Upper lobe of left lung (tissue), 6 donors: ENCODE measurements at regions not wholly inside any gene's neighbourhood (a gene's known extent, or its start where the extent isn't known, plus 50 kb on each side); places are given as distances from the start of the nearest gene placed in this dataset.
"Not testable (repeated sequence)": the region's sequence is repeated elsewhere in the genome, so short reads cannot be mapped to it uniquely, and the experiment has no call there.

Experiments used
- ATAC-seq, 2 donors: fragments of 200-7000 bp; cut with Tn5 transposase; one replicate each; pipeline ENCODE4 v1.9.1; 2022; ENCODE audit warnings: mild to moderate bottlenecking in 2 of 2, moderate library complexity in 2 of 2; ENCODE audit not compliant: low FRiP score in 2 of 2
- DNase-seq, 2 donors: peaks; one replicate each; pipeline ENCODE4 v3.0.0-alpha.2; 2019 to 2020
- H3K27ac ChIP-seq, 4 donors: fragments of 200-600 bp; sonication (generic); one replicate each; pipeline ENCODE4 v1.5.1; 2016 to 2019
- H3K27me3 ChIP-seq, 4 donors: fragments of 200-600 bp; sonication (generic); one replicate each; pipeline ENCODE4 v1.5.1; 2017 to 2019
- H3K36me3 ChIP-seq, 4 donors: fragments of 200-600 bp; sonication (generic); one replicate each; pipeline ENCODE4 v1.5.1; 2016 to 2019
- H3K4me1 ChIP-seq, 4 donors: fragments of 200-600 bp; sonication (generic); one replicate each; pipeline ENCODE4 v1.5.1; 2018 to 2019
- H3K4me3 ChIP-seq, 4 donors: fragments of 200-600 bp; sonication (generic); one replicate each; pipeline ENCODE4 v1.5.1; 2017 to 2019; ENCODE audit warnings: mild to moderate bottlenecking in 2 of 4, moderate library complexity in 1 of 4
- H3K9me3 ChIP-seq, 4 donors: fragments of 200-600 bp; sonication (generic); one replicate each; pipeline ENCODE4 v1.5.1; 2018 to 2019
- EP300 ChIP-seq, 4 donors: sonication (generic); formaldehyde crosslinking; IDR thresholded peaks; one replicate each; pipeline ENCODE4 v1.5.1; 2017; ENCODE audit warnings: antibody characterized with exemption in 4 of 4, control low read depth in 2 of 4
- POLR2A ChIP-seq, 4 donors: fragments of 450-650 bp; IDR thresholded peaks; one replicate each; pipeline ENCODE4 v1.5.1; 2016 to 2017; ENCODE audit warnings: antibody characterized with exemption in 4 of 4, mild to moderate bottlenecking in 2 of 4
- POLR2AphosphoS5 ChIP-seq, 2 donors: sonication (generic); formaldehyde crosslinking; IDR thresholded peaks; one replicate each; pipeline ENCODE4 v1.5.1; 2017; ENCODE audit warnings: antibody characterized with exemption in 2 of 2
- WGBS, 2 donors: methylation state at CpG; one replicate each; pipeline ENCODE4 v1.1.5; 2017 to 2018; 5-methylcytosine and 5-hydroxymethylcytosine counted together
- TF ChIP-seq, protein P1 (sequence below), 6 experiments: fragments of 450-650 bp in 4 of 6; fragments of 200-600 bp in 2 of 6; sonication (generic) in 2 of 6; IDR thresholded peaks; one replicate each; pipeline ENCODE4 v1.5.1; 2016 to 2019; ENCODE audit warnings: antibody characterized with exemption in 6 of 6
- donor health status: DM: no; HTN: no; CAD: no; lungs with moderate emphysema.
- donor health status: DM: no; HTN: yes; CAD: no; lungs with severe emphysema.

GRCh38 chr17:22704674-22705073, 1012.4 kb downstream of the KCNJ18 start:
- H3K27ac ChIP-seq, result no peak overlapping the region
- no peak overlapping the region for H3K4me3 ChIP-seq
- WGBS, 2 donors, result 40 to 42% methylated on average over 4 of the region's 4 CpGs
- no peaks in the 10 kb centered on the region for H3K27me3 ChIP-seq
- ATAC-seq, result no peak
- no peak for DNase-seq
- TF ChIP-seq EP300 (IDR thresholded peaks at IDR 0.05), result no peak
- H3K9me3 ChIP-seq, result peaks cover 0 to 14% (median 0%) of the 10 kb centered on the region in 4 donors
- H3K4me1 ChIP-seq, result no peaks in the 10 kb centered on the region
- no peaks in the 10 kb centered on the region for H3K36me3 ChIP-seq

- Histone ChIP-seq H3K9me3 (peaks cover 0 to 14% (median 0%) of the 10 kb centered on the region in 4 donors), H3K36me3 (no peaks in the 10 kb centered on the region), H3K4me3 (no peak overlapping the region), H3K27ac (no peak overlapping the region), H3K27me3 (no peaks in the 10 kb centered on the region), H3K4me1 (no peaks in the 10 kb centered on the region)
- ATAC-seq (no peak), DNase-seq (no peak)
- WGBS, 2 donors, result 47 to 62% methylated on average over 2 of the region's 2 CpGs
- no peak for TF ChIP-seq POLR2AphosphoS5 (IDR thresholded peaks at IDR 0.05)
- TF ChIP-seq, protein P1, sequence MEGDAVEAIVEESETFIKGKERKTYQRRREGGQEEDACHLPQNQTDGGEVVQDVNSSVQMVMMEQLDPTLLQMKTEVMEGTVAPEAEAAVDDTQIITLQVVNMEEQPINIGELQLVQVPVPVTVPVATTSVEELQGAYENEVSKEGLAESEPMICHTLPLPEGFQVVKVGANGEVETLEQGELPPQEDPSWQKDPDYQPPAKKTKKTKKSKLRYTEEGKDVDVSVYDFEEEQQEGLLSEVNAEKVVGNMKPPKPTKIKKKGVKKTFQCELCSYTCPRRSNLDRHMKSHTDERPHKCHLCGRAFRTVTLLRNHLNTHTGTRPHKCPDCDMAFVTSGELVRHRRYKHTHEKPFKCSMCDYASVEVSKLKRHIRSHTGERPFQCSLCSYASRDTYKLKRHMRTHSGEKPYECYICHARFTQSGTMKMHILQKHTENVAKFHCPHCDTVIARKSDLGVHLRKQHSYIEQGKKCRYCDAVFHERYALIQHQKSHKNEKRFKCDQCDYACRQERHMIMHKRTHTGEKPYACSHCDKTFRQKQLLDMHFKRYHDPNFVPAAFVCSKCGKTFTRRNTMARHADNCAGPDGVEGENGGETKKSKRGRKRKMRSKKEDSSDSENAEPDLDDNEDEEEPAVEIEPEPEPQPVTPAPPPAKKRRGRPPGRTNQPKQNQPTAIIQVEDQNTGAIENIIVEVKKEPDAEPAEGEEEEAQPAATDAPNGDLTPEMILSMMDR (IDR thresholded peaks at IDR 0.05), result no peak
- TF ChIP-seq POLR2A (IDR thresholded peaks at IDR 0.05), result no peak
- TF ChIP-seq EP300 (IDR thresholded peaks at IDR 0.05), result no peak
These were observed 1015.3 kb downstream of the KCNJ18 start for GRCh38 chr17:22707626-22708025.

DNA sequence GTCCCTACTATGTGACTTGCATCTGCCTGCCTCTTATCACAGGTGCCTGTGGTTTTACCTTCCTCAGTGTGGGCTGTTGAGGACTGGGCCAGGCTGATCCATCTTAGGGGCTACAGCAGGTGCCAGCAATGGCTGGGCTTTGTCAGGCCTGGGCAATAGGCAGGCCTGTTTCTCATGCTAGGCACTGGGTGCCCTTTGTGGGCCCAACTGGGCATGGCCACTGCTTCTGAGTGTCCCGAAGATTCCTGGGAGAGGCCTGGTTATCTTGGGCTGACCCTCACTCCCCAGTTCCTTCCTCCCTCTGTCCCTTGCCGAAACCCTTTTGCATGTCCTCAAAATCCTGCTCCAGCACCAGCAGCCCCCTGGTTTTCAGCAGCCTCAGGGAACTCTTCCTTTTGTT, 1024.9 kb downstream of the KCNJ18 start:
- TF ChIP-seq, protein P1 (IDR thresholded peaks at IDR 0.05), result no peak
- no peak for TF ChIP-seq POLR2AphosphoS5 (IDR thresholded peaks at IDR 0.05)
- no peak for TF ChIP-seq POLR2A (IDR thresholded peaks at IDR 0.05)
- TF ChIP-seq EP300 (IDR thresholded peaks at IDR 0.05), result no peak
- WGBS, 2 donors, result 62 to 85% methylated on average over 2 of the region's 2 CpGs

DNA sequence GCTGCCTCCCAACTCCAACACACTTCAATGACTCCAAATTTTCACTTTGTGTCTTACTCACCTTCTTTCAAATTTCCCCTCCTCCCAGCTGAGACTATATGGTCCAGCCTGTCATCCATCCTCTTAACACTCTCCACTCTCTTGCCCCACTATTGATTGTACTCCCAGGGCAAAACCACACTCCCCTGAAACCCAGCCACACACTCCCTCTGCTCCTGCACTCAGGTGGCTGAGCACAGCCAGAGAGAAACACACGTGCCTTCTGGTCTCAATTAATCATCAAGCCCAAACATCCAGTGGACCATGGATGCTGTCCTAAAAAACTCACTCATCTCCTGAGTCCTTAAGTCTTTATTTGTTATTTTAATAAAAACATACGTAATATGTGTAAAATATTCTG, 1026.4 kb downstream of the KCNJ18 start:
- no peak overlapping the region for H3K27ac ChIP-seq
- peaks cover 0 to 20% (median 2%) of the 10 kb centered on the region in 4 donors for H3K9me3 ChIP-seq
- DNase-seq (no peak), ATAC-seq (no peak)
- no peaks in the 10 kb centered on the region for H3K4me1 ChIP-seq
- no peaks in the 10 kb centered on the region for H3K27me3 ChIP-seq
- TF ChIP-seq, protein P1 (IDR thresholded peaks at IDR 0.05), result no peak
- no peak for TF ChIP-seq EP300 (IDR thresholded peaks at IDR 0.05)
- TF ChIP-seq POLR2A (IDR thresholded peaks at IDR 0.05), result no peak
- TF ChIP-seq POLR2AphosphoS5 (IDR thresholded peaks at IDR 0.05), result no peak
- 12 to 43% methylated on average over 2 of the region's 2 CpGs for WGBS, 2 donors
- H3K36me3 ChIP-seq, result no peaks in the 10 kb centered on the region
- no peak overlapping the region for H3K4me3 ChIP-seq

More for the DNA sequence above, 1024.9 kb downstream of the KCNJ18 start:
- no peaks in the 10 kb centered on the region for H3K4me1 ChIP-seq
- no peaks in the 10 kb centered on the region for H3K27me3 ChIP-seq
- H3K36me3 ChIP-seq, result no peaks in the 10 kb centered on the region
- H3K4me3 ChIP-seq, result no peak overlapping the region
- no peak overlapping the region for H3K27ac ChIP-seq
- ATAC-seq (no peak), DNase-seq (no peak)
- H3K9me3 ChIP-seq, result peaks cover 0 to 17% (median 2%) of the 10 kb centered on the region in 4 donors

GRCh38 chr17:22741066-22741465, 1048.7 kb downstream of the KCNJ18 start:
- not testable (repeated sequence) for H3K36me3 ChIP-seq, H3K27ac ChIP-seq, H3K27me3 ChIP-seq, ATAC-seq, H3K4me1 ChIP-seq, H3K4me3 ChIP-seq
- DNase-seq, result peak in 1 of 2 donors; percentile 42
- peaks cover 0 to 26% (median 11%) of the 10 kb centered on the region in 4 donors for H3K9me3 ChIP-seq
- 91 to 100% methylated on average over 5 to 21 of the region's 27 CpGs for WGBS, 2 donors
